Right atrium auricular region (tissue), 2 donors: ENCODE measurements at regions not wholly inside any gene's neighbourhood (a gene's known extent, or its start where the extent isn't known, plus 50 kb on each side); places are given as distances from the start of the nearest gene placed in this dataset.

Experiments
- DNase-seq: peaks from one replicate; pipeline ENCODE4 v3.0.0-alpha.2; 2019; ENCODE audit warnings: low spot score
- H3K27ac ChIP-seq, 2 donors: fragments of 200-600 bp; sonication (generic); 1 replicate in 1 of 2; 2 replicates in 1 of 2; pipeline ENCODE4 v1.5.1; 2016 to 2019
- H3K27me3 ChIP-seq, 2 donors: fragments of 200-600 bp; sonication (generic); one replicate each; pipeline versions ENCODE4 v1.5.1 to v1.6.0; 2017 to 2019
- H3K36me3 ChIP-seq: fragments of 200-600 bp; sonication (generic); one replicate; pipeline ENCODE4 v1.5.1; 2016
- H3K4me1 ChIP-seq, 2 donors: fragments of 200-600 bp; sonication (generic); one replicate each; pipeline versions ENCODE4 v1.5.1 to v1.6.0; 2017 to 2019
- H3K4me3 ChIP-seq, 2 donors: fragments of 200-600 bp; sonication (generic); 1 replicate in 1 of 2; 2 replicates in 1 of 2; pipeline ENCODE4 v1.5.1; 2017 to 2019; ENCODE audit warnings: mild to moderate bottlenecking in 1 of 2, moderate library complexity in 1 of 2
- H3K9me3 ChIP-seq, 2 donors: fragments of 200-600 bp; sonication (generic); one replicate each; pipeline ENCODE4 v1.5.1; 2019
- TF ChIP-seq, protein P1 (sequence below), 2 donors: fragments of 200-600 bp; sonication (generic); IDR thresholded peaks; one replicate each; pipeline ENCODE4 v1.5.1; 2019; ENCODE audit warnings: antibody characterized with exemption in 2 of 2

DNA sequence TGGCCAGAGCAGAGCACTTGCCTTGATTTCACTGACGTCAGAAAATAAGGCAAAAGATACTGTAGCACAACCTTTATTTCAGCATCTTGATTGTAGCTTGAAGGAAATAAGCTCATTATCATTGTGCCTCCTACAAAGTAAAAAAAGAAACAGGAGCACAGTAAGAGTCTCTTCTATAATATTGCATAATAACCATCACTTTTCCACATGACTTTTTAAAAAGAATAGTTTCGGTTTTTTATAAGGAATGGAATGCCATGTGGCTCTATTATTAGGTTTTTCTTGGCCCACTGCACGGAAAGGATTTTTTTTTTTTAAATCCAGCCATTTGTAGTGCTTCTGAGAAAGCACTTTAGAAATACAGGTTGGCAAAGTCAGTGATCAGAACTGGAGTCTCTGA, 655.3 kb downstream of the LRRC70 start:
- TF ChIP-seq, protein P1, sequence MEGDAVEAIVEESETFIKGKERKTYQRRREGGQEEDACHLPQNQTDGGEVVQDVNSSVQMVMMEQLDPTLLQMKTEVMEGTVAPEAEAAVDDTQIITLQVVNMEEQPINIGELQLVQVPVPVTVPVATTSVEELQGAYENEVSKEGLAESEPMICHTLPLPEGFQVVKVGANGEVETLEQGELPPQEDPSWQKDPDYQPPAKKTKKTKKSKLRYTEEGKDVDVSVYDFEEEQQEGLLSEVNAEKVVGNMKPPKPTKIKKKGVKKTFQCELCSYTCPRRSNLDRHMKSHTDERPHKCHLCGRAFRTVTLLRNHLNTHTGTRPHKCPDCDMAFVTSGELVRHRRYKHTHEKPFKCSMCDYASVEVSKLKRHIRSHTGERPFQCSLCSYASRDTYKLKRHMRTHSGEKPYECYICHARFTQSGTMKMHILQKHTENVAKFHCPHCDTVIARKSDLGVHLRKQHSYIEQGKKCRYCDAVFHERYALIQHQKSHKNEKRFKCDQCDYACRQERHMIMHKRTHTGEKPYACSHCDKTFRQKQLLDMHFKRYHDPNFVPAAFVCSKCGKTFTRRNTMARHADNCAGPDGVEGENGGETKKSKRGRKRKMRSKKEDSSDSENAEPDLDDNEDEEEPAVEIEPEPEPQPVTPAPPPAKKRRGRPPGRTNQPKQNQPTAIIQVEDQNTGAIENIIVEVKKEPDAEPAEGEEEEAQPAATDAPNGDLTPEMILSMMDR (IDR thresholded peaks at IDR 0.05), result no peak
- no peaks in the 10 kb centered on the region for H3K9me3 ChIP-seq
- no peaks in the 10 kb centered on the region for H3K36me3 ChIP-seq
- no peaks in the 10 kb centered on the region for H3K27me3 ChIP-seq
- H3K4me3 ChIP-seq, result no peak overlapping the region
- H3K27ac ChIP-seq, result no peak overlapping the region
- no peaks in the 10 kb centered on the region for H3K4me1 ChIP-seq
- no peak for DNase-seq

- Histone ChIP-seq H3K4me3 (no peak overlapping the region), H3K27ac (no peak overlapping the region), H3K27me3 (no peaks in the 10 kb centered on the region)
These were observed 654.7 kb downstream of the LRRC70 start for GRCh38 chr5:63233361-63233760.

GRCh38 chr5:63230754-63231153, 652.1 kb downstream of the LRRC70 start:
- no peak overlapping the region for H3K27ac ChIP-seq
- no peaks in the 10 kb centered on the region for H3K27me3 ChIP-seq
- no peak for DNase-seq

More at GRCh38 chr5:63233361-63233760, 654.7 kb downstream of the LRRC70 start:
- TF ChIP-seq, protein P1 (IDR thresholded peaks at IDR 0.05), result no peak
- Histone ChIP-seq H3K4me1 (no peaks in the 10 kb centered on the region), H3K36me3 (no peaks in the 10 kb centered on the region), H3K9me3 (no peaks in the 10 kb centered on the region)
- no peak for DNase-seq

GRCh38 chr5:63228154-63228553, 649.5 kb downstream of the LRRC70 start:
- DNase-seq, result no peak
- Histone ChIP-seq H3K27ac (no peak overlapping the region), H3K9me3 (no peaks in the 10 kb centered on the region), H3K27me3 (no peaks in the 10 kb centered on the region), H3K4me3 (no peak overlapping the region), H3K4me1 (no peaks in the 10 kb centered on the region), H3K36me3 (no peaks in the 10 kb centered on the region)
- TF ChIP-seq, protein P1 (IDR thresholded peaks at IDR 0.05), result no peak

More at GRCh38 chr5:63230754-63231153, 652.1 kb downstream of the LRRC70 start:
- H3K4me1 ChIP-seq, result no peaks in the 10 kb centered on the region
- H3K36me3 ChIP-seq, result no peaks in the 10 kb centered on the region
- H3K4me3 ChIP-seq, result no peak overlapping the region
- TF ChIP-seq, protein P1 (IDR thresholded peaks at IDR 0.05), result no peak
- H3K9me3 ChIP-seq, result no peaks in the 10 kb centered on the region

DNA sequence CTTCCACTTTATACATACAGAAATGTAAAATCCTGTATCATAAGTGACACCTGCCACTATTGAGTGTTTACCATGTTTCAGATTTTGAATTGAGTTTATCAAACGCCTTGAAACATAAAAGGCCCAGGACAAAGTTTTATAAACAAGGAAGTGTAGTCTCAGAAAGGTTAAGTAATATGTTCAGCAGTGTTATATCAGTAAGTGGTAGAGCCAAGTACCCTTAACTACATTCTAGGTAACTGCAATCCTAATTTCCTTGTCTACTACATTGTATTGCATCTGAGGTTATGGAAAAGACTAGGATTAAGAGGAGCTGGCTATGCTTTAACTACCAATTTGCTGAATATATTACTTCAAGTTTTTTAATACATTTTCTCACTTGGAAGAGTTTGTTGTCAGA, 641.6 kb downstream of the LRRC70 start:
- DNase-seq, result no peak
- Histone ChIP-seq H3K4me3 (no peak overlapping the region), H3K27ac (no peak overlapping the region), H3K9me3 (no peaks in the 10 kb centered on the region), H3K27me3 (no peaks in the 10 kb centered on the region), H3K4me1 (no peaks in the 10 kb centered on the region), H3K36me3 (no peaks in the 10 kb centered on the region)
- TF ChIP-seq, protein P1 (IDR thresholded peaks at IDR 0.05), result no peak

- TF ChIP-seq, protein P1 (IDR thresholded peaks at IDR 0.05), result no peak
- no peak overlapping the region for H3K4me3 ChIP-seq
- H3K4me1 ChIP-seq, result no peaks in the 10 kb centered on the region
- no peaks in the 10 kb centered on the region for H3K27me3 ChIP-seq
- DNase-seq, result no peak
- H3K27ac ChIP-seq, result no peak overlapping the region
- H3K36me3 ChIP-seq, result no peaks in the 10 kb centered on the region
- H3K9me3 ChIP-seq, result no peaks in the 10 kb centered on the region
These were observed 638.8 kb downstream of the LRRC70 start for GRCh38 chr5:63217422-63217821.
